Caco-2 (cell line): ENCODE measurements at regions not wholly inside any gene's neighbourhood (a gene's known extent, or its start where the extent isn't known, plus 50 kb on each side); places are given as distances from the start of the nearest gene placed in this dataset.

ENCODE experiments used
- BruUV-seq: library from RNA; stranded (reverse); fragments of 400-500 nt; replicated peaks from 2 replicates; lab custom pipeline; 2021; lab: Mats Ljungman, UMichigan
- CTCF ChIA-PET: fragments of 300-600 bp; sonication (Branson Sonifier 250); formaldehyde crosslinking; loops from one replicate; lab custom pipeline; 2022; ENCODE audit warnings: antibody characterized with exemption; lab: Charles Lee
- POLR2A ChIA-PET: fragments of 300-600 bp; sonication (Branson Sonifier 250); formaldehyde crosslinking; loops from one replicate; lab custom pipeline; 2022; ENCODE audit warnings: antibody characterized with exemption; lab: Charles Lee
- DNase-seq, 2 experiments: peaks; one replicate each; pipeline versions ENCODE4 v3.0.0 to v3.0.0-alpha.2; 2020 to 2022
- H3K27me3 ChIP-seq: replicated peaks from 2 replicates; pipeline ENCODE4 v1.6.0; 2011; ENCODE audit warnings: low read length; ENCODE audit not compliant: control insufficient read depth, insufficient read depth
- H3K36me3 ChIP-seq: 2 replicates; pipeline ENCODE4 v1.5.1; 2011; ENCODE audit warnings: low read length; ENCODE audit not compliant: control insufficient read depth, insufficient read depth
- H3K4me1 ChIP-seq: fragments of 250-450 bp; sonication (Bioruptor Pico); 2 replicates; pipeline ENCODE4 v1.5.1; 2020; ENCODE audit warnings: mild to moderate bottlenecking
- H3K4me3 ChIP-seq: 2 replicates; pipeline ENCODE4 v1.5.1; 2011; ENCODE audit warnings: low read depth, mild to moderate bottlenecking, control low read depth, low read length
- H3K9me3 ChIP-seq: fragments of 250-450 bp; sonication (Bioruptor Pico); 2 replicates; pipeline ENCODE4 v1.5.1; 2020; ENCODE audit warnings: mild to moderate bottlenecking, moderate library complexity
- H3K27ac Mint-ChIP-seq: one replicate; pipeline ENCODE4 v1.8.0; 2022; ENCODE audit warnings: mixed read lengths; ENCODE audit not compliant: unreplicated experiment
- H3K27me3 Mint-ChIP-seq: one replicate; pipeline ENCODE4 v1.8.0; 2022; ENCODE audit warnings: mixed read lengths; ENCODE audit not compliant: insufficient read depth, unreplicated experiment
- H3K36me3 Mint-ChIP-seq: one replicate; pipeline ENCODE4 v1.8.0; 2022; ENCODE audit warnings: mild to moderate bottlenecking, mixed read lengths; ENCODE audit not compliant: insufficient read depth, unreplicated experiment
- H3K4me1 Mint-ChIP-seq: one replicate; pipeline ENCODE4 v1.8.0; 2022; ENCODE audit warnings: low read depth, mixed read lengths; ENCODE audit not compliant: unreplicated experiment
- H3K4me3 Mint-ChIP-seq: one replicate; pipeline ENCODE4 v1.8.0; 2022; ENCODE audit warnings: mild to moderate bottlenecking, moderate library complexity, mixed read lengths; ENCODE audit not compliant: unreplicated experiment
- H3K9me3 Mint-ChIP-seq: one replicate; pipeline ENCODE4 v1.8.0; 2022; ENCODE audit warnings: mixed read lengths; ENCODE audit not compliant: unreplicated experiment
- CTCF ChIP-seq, 2 experiments: fragments of 200-600 bp in 1 of 2; IDR thresholded peaks; 1 replicate in 1 of 2; 2 replicates in 1 of 2; pipeline versions ENCODE4 v1.5.1 to v1.8.0; 2011 to 2022; ENCODE audit warnings: antibody characterized with exemption in 1 of 2, control low read depth in 1 of 2, inconsistent platforms in 1 of 2, low read depth in 1 of 2, low read length in 1 of 2, mild to moderate bottlenecking in 1 of 2, moderate library complexity in 1 of 2; ENCODE audit not compliant: insufficient read depth in 1 of 2, severe bottlenecking in 1 of 2, unreplicated experiment in 1 of 2
- intact Hi-C: fragments of 100-400 bp; cut with micrococcal nuclease; formaldehyde crosslinking; loops from one replicate; pipeline ENCODE4 v1.10.0; 2022; ENCODE audit not compliant: unreplicated experiment

GRCh38 chr11:134543241-134543640, 131.2 kb upstream of the B3GAT1 start:
- H3K4me1 ChIP-seq, result peaks cover 21% of the 10 kb centered on the region
- Mint-ChIP-seq H3K9me3 (peaks cover 19% of the 10 kb centered on the region), H3K27ac (peak overlapping the region; percentile 32), H3K4me1 (peaks cover 18% of the 10 kb centered on the region), H3K36me3 (no peaks in the 10 kb centered on the region), H3K27me3 (peaks cover 8% of the 10 kb centered on the region), H3K4me3 (no peak overlapping the region)
- DNase-seq, result no peak
- TF ChIP-seq CTCF (IDR thresholded peaks at IDR 0.05; ENCODE audit: insufficient read depth in 1 of 2, low read depth in 1 of 2, low read length in 1 of 2, severe bottlenecking in 1 of 2, unreplicated experiment in 1 of 2), result no peak
- intact Hi-C loops, result no loop called here
- no TSS peak for BruUV-seq
- no peaks in the 10 kb centered on the region for H3K27me3 ChIP-seq
- H3K9me3 ChIP-seq, result peaks cover 15% of the 10 kb centered on the region
- CTCF ChIA-PET, result no interaction called here
- H3K36me3 ChIP-seq, result no peaks in the 10 kb centered on the region
- POLR2A ChIA-PET, result no interaction called here
- H3K4me3 ChIP-seq, result no peak overlapping the region

GRCh38 chr11:134542401-134543165, 130.5 kb upstream of the B3GAT1 start:
- Mint-ChIP-seq H3K36me3 (no peaks in the 10 kb centered on the region), H3K9me3 (peaks cover 19% of the 10 kb centered on the region), H3K27ac (peak overlapping the region; percentile 32), H3K27me3 (peaks cover 7% of the 10 kb centered on the region), H3K4me1 (peaks cover 18% of the 10 kb centered on the region), H3K4me3 (peak overlapping the region; percentile 7)
- peak; percentile 91 to 95 for DNase-seq
- Histone ChIP-seq H3K27me3 (no peaks in the 10 kb centered on the region), H3K4me3 (no peak overlapping the region), H3K4me1 (peaks cover 21% of the 10 kb centered on the region), H3K9me3 (peaks cover 15% of the 10 kb centered on the region), H3K36me3 (no peaks in the 10 kb centered on the region)
- no TSS peak for BruUV-seq
- CTCF ChIA-PET, result no interaction called here
- POLR2A ChIA-PET, result no interaction called here
- no peak for TF ChIP-seq CTCF (IDR thresholded peaks at IDR 0.05; ENCODE audit: insufficient read depth in 1 of 2, low read depth in 1 of 2, low read length in 1 of 2, severe bottlenecking in 1 of 2, unreplicated experiment in 1 of 2)
- intact Hi-C loops, result loop anchor here (1.0 kb wide), 1 partner anchor 19 kb away; no protein-coding TSS in a partner anchor

DNA sequence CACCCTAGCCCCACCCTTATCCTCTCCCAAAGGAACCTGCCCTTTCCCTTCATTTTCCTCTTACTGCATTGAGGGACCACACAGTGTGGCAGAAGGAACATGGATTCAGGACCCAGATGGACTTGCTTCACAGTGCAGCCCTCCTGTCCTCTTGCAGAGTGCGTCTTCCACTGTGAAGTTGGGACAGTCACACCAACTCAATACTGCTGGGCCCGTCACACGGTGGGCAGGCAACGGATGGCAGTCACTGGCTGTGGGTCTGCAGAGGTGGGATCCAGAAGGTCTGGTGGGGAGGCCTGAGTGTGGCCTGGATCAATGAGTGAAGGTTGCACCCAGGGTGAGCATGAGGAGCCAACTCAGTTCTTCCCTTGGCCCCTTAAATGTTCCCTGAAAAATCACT, 129.9 kb upstream of the B3GAT1 start:
- intact Hi-C loops, result loop anchor here (1.0 kb wide), 1 partner anchor 19 kb away; no protein-coding TSS in a partner anchor
- Mint-ChIP-seq H3K4me1 (peaks cover 18% of the 10 kb centered on the region), H3K27ac (peak overlapping the region; percentile 32), H3K27me3 (peaks cover under 1% of the 10 kb centered on the region), H3K9me3 (peaks cover 19% of the 10 kb centered on the region), H3K36me3 (no peaks in the 10 kb centered on the region), H3K4me3 (peak overlapping the region; percentile 7)
- CTCF ChIA-PET, result no interaction called here
- H3K27me3 ChIP-seq, result no peaks in the 10 kb centered on the region
- no TSS peak for BruUV-seq
- H3K4me1 ChIP-seq, result peaks cover 21% of the 10 kb centered on the region
- peaks cover 15% of the 10 kb centered on the region for H3K9me3 ChIP-seq
- H3K36me3 ChIP-seq, result no peaks in the 10 kb centered on the region
- no peak for TF ChIP-seq CTCF (IDR thresholded peaks at IDR 0.05; ENCODE audit: insufficient read depth in 1 of 2, low read depth in 1 of 2, low read length in 1 of 2, severe bottlenecking in 1 of 2, unreplicated experiment in 1 of 2)
- no peak for DNase-seq
- POLR2A ChIA-PET, result no interaction called here
- no peak overlapping the region for H3K4me3 ChIP-seq
